ENCODE measurements at regions not wholly inside any gene's neighbourhood (a gene's known extent, or its start where the extent isn't known, plus 50 kb on each side); places are given as distances from the start of the nearest gene placed in this dataset.

DNA sequence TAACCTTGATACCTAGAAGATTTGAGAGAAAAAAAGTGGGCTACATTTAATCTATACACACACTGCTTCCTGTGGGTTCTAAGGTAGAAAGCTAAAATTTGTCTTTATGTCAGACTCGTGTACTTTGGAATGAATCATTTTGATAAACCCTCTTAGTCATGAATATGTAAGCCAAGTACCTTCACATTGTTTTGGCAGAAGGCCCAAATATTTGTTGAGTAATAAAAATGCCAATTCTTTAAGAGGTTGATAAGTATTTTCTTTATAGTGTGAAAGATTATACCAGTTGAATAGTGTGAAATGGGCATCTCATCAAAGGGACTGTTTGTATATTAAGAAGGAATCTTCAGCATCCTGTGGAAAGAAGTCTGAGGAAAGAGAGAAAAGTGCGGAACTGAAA lies 1464.7 kb upstream of the ZEB2 start:
- Histone ChIP-seq H3K4me1 (ENCODE audit: insufficient read depth, low read length) (no peaks in the 10 kb centered on the region), H3K9ac (ENCODE audit: low read length) (no peak overlapping the region), H3K4me3 (ENCODE audit: insufficient read depth, low read depth, low read length) (no peak overlapping the region), H2AFZ (ENCODE audit: low read depth, low read length) (no peak overlapping the region), H3K27ac (ENCODE audit: low read depth, low read length) (no peak overlapping the region), H3K9me3 (ENCODE audit: insufficient read depth, low read depth, low read length) (no peaks in the 10 kb centered on the region), H3K4me2 (ENCODE audit: low read length) (no peak overlapping the region), H3K79me2 (ENCODE audit: insufficient read depth, low read length) (no peaks in the 10 kb centered on the region), H3K27me3 (ENCODE audit: insufficient read depth, low read length) (no peaks in the 10 kb centered on the region), H3K36me3 (ENCODE audit: insufficient read depth, low read length) (no peaks in the 10 kb centered on the region), H4K20me1 (ENCODE audit: insufficient read depth, low read length) (no peaks in the 10 kb centered on the region)
- Mint-ChIP-seq H3K27me3 (ENCODE audit: low read depth, unreplicated experiment) (no peaks in the 10 kb centered on the region), H3K4me3 (ENCODE audit: unreplicated experiment) (no peak overlapping the region), H3K36me3 (ENCODE audit: low read depth, unreplicated experiment) (no peaks in the 10 kb centered on the region), H3K9me3 (ENCODE audit: unreplicated experiment) (no peaks in the 10 kb centered on the region), H3K4me1 (ENCODE audit: low read depth, unreplicated experiment) (no peaks in the 10 kb centered on the region), H3K27ac (ENCODE audit: unreplicated experiment) (no peak overlapping the region)
- DNase-seq (ENCODE audit: low read depth) (peak; percentile 92), FAIRE-seq (no peak)
- TF ChIP-seq, protein P1, sequence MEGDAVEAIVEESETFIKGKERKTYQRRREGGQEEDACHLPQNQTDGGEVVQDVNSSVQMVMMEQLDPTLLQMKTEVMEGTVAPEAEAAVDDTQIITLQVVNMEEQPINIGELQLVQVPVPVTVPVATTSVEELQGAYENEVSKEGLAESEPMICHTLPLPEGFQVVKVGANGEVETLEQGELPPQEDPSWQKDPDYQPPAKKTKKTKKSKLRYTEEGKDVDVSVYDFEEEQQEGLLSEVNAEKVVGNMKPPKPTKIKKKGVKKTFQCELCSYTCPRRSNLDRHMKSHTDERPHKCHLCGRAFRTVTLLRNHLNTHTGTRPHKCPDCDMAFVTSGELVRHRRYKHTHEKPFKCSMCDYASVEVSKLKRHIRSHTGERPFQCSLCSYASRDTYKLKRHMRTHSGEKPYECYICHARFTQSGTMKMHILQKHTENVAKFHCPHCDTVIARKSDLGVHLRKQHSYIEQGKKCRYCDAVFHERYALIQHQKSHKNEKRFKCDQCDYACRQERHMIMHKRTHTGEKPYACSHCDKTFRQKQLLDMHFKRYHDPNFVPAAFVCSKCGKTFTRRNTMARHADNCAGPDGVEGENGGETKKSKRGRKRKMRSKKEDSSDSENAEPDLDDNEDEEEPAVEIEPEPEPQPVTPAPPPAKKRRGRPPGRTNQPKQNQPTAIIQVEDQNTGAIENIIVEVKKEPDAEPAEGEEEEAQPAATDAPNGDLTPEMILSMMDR (IDR thresholded peaks at IDR 0.05; ENCODE audit: insufficient read depth, low read depth, low read length) = no peak
- no peak for TF ChIP-seq EZH2 (IDR thresholded peaks at IDR 0.05; ENCODE audit: insufficient read depth, low read length)

DNA sequence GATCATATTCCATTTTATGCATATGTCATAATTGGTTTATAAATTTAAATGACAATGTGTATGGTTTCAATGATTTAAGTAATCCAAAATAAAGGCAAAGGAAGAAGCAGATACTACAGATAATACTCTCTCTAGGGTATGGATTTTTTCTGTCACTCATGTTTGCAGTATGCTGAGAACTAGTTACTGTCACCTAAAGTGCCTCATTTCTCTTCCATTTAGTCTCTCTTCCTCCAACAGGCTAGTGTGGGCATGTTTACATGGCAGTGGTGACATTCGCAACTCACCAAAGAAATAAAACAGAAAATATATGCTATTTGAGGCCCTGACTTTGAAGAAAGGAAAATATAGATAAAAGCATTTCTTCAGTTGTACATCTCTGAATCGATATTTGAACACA lies 1460.4 kb upstream of the ZEB2 start:
- FAIRE-seq = no peak
- Histone ChIP-seq H3K9ac (ENCODE audit: low read length) (no peak overlapping the region), H3K4me1 (ENCODE audit: insufficient read depth, low read length) (no peaks in the 10 kb centered on the region), H4K20me1 (ENCODE audit: insufficient read depth, low read length) (no peaks in the 10 kb centered on the region), H2AFZ (ENCODE audit: low read depth, low read length) (no peak overlapping the region), H3K27ac (ENCODE audit: low read depth, low read length) (no peak overlapping the region), H3K36me3 (ENCODE audit: insufficient read depth, low read length) (no peaks in the 10 kb centered on the region), H3K4me2 (ENCODE audit: low read length) (no peak overlapping the region), H3K9me3 (ENCODE audit: insufficient read depth, low read depth, low read length) (no peaks in the 10 kb centered on the region), H3K27me3 (ENCODE audit: insufficient read depth, low read length) (no peaks in the 10 kb centered on the region), H3K4me3 (ENCODE audit: insufficient read depth, low read depth, low read length) (no peak overlapping the region), H3K79me2 (ENCODE audit: insufficient read depth, low read length) (no peaks in the 10 kb centered on the region)
- TF ChIP-seq EZH2 (IDR thresholded peaks at IDR 0.05; ENCODE audit: insufficient read depth, low read length) = no peak
- TF ChIP-seq, protein P1 (IDR thresholded peaks at IDR 0.05; ENCODE audit: insufficient read depth, low read depth, low read length) = no peak
- H3K27me3 Mint-ChIP-seq (ENCODE audit: low read depth, unreplicated experiment) = no peaks in the 10 kb centered on the region
- peak overlapping the region; percentile 67 for H3K27ac Mint-ChIP-seq (ENCODE audit: unreplicated experiment)
- no peaks in the 10 kb centered on the region for H3K36me3 Mint-ChIP-seq (ENCODE audit: low read depth, unreplicated experiment)
- no peaks in the 10 kb centered on the region for H3K4me1 Mint-ChIP-seq (ENCODE audit: low read depth, unreplicated experiment)
- no peak overlapping the region for H3K4me3 Mint-ChIP-seq (ENCODE audit: unreplicated experiment)
- no peaks in the 10 kb centered on the region for H3K9me3 Mint-ChIP-seq (ENCODE audit: unreplicated experiment)
- DNase-seq (ENCODE audit: low read depth) = no peak

GRCh38 chr2:145975406-145975805 lies 1455.5 kb upstream of the ZEB2 start:
- no peak for FAIRE-seq
- H3K9me3 Mint-ChIP-seq (ENCODE audit: unreplicated experiment) = no peaks in the 10 kb centered on the region
- DNase-seq (ENCODE audit: low read depth) = peak; percentile 55
- no peaks in the 10 kb centered on the region for H3K27me3 Mint-ChIP-seq (ENCODE audit: low read depth, unreplicated experiment)
- Histone ChIP-seq H3K9ac (ENCODE audit: low read length) (no peak overlapping the region), H3K4me3 (ENCODE audit: insufficient read depth, low read depth, low read length) (no peak overlapping the region), H3K9me3 (ENCODE audit: insufficient read depth, low read depth, low read length) (no peaks in the 10 kb centered on the region), H4K20me1 (ENCODE audit: insufficient read depth, low read length) (no peaks in the 10 kb centered on the region), H3K4me1 (ENCODE audit: insufficient read depth, low read length) (no peaks in the 10 kb centered on the region), H3K79me2 (ENCODE audit: insufficient read depth, low read length) (no peaks in the 10 kb centered on the region), H3K4me2 (ENCODE audit: low read length) (no peak overlapping the region), H3K36me3 (ENCODE audit: insufficient read depth, low read length) (no peaks in the 10 kb centered on the region), H2AFZ (ENCODE audit: low read depth, low read length) (no peak overlapping the region), H3K27ac (ENCODE audit: low read depth, low read length) (no peak overlapping the region), H3K27me3 (ENCODE audit: insufficient read depth, low read length) (no peaks in the 10 kb centered on the region)
- no peaks in the 10 kb centered on the region for H3K4me1 Mint-ChIP-seq (ENCODE audit: low read depth, unreplicated experiment)
- no peak for TF ChIP-seq EZH2 (IDR thresholded peaks at IDR 0.05; ENCODE audit: insufficient read depth, low read length)
- TF ChIP-seq, protein P1 (IDR thresholded peaks at IDR 0.05; ENCODE audit: insufficient read depth, low read depth, low read length) = no peak
- H3K36me3 Mint-ChIP-seq (ENCODE audit: low read depth, unreplicated experiment) = no peaks in the 10 kb centered on the region
- no peak overlapping the region for H3K4me3 Mint-ChIP-seq (ENCODE audit: unreplicated experiment)
- no peak overlapping the region for H3K27ac Mint-ChIP-seq (ENCODE audit: unreplicated experiment)

Measured in astrocyte (in vitro differentiated cells and primary cell).